ENCODE measurements at regions not wholly inside any gene's neighbourhood (a gene's known extent, or its start where the extent isn't known, plus 50 kb on each side); places are given as distances from the start of the nearest gene placed in this dataset.
"Not testable (repeated sequence)": the region's sequence is repeated elsewhere in the genome, so short reads cannot be mapped to it uniquely, and the experiment has no call there.

- DNase-seq (ENCODE audit: low read depth): no peak
Measured at GRCh38 chr3:55297245-55297644, 189.9 kb downstream of the WNT5A start.

GRCh38 chr3:55296791-55297190, 190.3 kb downstream of the WNT5A start:
- no peak for DNase-seq (ENCODE audit: low read depth)

DNA sequence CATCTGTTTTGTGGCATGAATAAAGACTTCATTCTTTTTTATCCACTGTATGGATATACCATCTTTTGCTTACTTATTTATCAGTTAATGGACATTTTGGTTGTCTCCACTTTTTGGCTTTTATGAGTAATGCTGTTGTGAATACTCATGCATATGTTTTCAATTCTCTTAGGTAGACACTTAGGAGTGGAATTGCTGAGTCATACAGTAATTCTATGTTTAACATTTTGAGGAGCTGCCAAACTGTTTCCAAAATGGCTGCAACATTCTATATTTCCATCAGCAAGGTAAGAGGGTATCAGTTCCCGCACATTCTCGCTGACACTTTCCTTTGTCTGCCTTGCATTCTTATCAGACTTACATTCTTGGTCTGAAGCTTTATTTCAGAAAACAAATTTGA, 191.1 kb downstream of the WNT5A start:
- peak; percentile 34 for DNase-seq (ENCODE audit: low read depth)

DNA sequence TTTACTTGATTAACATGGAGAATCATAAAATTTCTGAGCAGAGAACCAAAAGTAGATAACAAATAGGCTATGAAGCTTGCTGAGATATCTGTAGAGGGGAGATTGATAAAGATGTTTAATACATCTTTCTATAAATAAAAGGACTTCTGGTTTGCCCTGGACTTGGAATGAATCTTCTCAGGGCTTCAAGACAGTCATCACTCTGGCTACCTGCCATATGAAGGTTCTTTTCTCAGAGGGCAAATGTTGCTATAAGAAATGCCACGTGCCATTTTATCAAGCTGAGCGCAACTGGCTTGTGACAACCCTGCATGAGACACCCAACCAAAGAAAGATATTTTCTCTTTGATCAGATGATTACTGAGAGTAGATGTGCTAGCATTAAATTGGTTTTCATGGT, 192.5 kb downstream of the WNT5A start:
- DNase-seq (ENCODE audit: low read depth): no peak

- DNase-seq (ENCODE audit: low read depth): no peak
Measured at GRCh38 chr3:55292360-55292759, 194.7 kb downstream of the WNT5A start.

- DNase-seq (ENCODE audit: low read depth): no peak
Measured at GRCh38 chr3:55288657-55289056, 198.4 kb downstream of the WNT5A start.

DNA sequence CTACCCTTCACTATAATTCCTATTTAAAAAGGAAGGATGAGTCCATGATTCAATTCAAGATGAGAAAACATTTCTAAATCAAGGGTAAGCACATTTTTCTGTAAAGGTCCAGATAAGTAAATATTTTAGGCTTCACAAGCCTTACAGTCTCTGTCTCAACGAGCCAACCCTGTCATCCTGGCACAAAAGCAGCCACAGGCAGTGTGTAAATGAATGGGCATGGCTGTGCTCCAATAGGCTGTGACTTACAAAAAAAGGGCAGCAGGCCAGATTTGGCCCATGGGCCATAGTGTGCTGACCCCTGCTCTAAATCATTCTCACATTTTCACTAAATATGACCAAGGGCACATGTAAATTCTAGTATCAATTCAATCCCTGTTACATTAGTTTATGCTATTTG, 200.4 kb downstream of the WNT5A start:
- no peak for DNase-seq (ENCODE audit: low read depth)

- no peak for DNase-seq (ENCODE audit: low read depth)
Measured at GRCh38 chr3:55285156-55285555, 201.9 kb downstream of the WNT5A start.

GRCh38 chr3:55283441-55283925, 203.6 kb downstream of the WNT5A start:
- DNase-seq (ENCODE audit: low read depth): no peak

- no peak for DNase-seq (ENCODE audit: low read depth)
Measured at GRCh38 chr3:55282994-55283393, 204.1 kb downstream of the WNT5A start.

GRCh38 chr3:55272031-55272645, 215.0 kb downstream of the WNT5A start:
- DNase-seq (ENCODE audit: low read depth): no peak

GRCh38 chr3:55271549-55271948, 215.6 kb downstream of the WNT5A start:
- no peak for DNase-seq (ENCODE audit: low read depth)

- no peak for DNase-seq (ENCODE audit: low read depth)
Measured at GRCh38 chr3:55270976-55271375, 216.1 kb downstream of the WNT5A start.

- DNase-seq (ENCODE audit: low read depth): no peak
Measured at GRCh38 chr3:55269636-55270035, 217.5 kb downstream of the WNT5A start.

GRCh38 chr3:55269096-55269495, 218.0 kb downstream of the WNT5A start:
- no peak for DNase-seq (ENCODE audit: low read depth)

DNA sequence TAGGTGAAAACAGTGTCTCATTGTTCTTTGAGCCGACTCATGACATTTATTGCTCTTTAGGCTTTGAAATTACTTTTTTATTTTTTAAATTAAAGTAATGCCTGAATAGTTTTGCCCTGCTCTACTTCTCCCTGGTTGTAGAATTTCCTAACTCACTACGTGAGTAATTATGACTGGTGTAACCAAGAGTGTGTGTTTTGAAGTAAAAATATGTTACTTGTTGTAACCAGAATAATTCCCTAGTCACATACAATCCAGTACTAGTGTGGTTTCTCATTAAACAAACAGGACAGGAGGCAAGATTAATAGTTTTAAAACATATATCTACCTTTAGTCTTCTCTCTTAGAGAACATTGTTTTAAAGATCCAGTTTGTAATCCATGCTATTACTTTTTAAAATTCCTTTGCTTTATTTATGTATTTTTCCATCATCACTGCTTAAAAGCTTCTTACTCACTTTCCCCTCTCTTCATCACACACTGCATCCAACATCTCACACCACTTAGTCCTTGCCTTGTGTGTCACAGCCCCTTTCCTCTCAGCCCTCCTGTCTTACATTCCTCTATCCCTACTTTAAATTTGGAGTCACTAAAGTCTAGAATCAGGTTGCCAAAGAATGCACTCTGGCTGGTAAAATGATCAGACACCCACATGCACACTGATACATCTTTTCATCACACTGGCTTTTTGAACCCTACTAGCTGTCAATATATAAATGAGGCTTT, 219.7 kb downstream of the WNT5A start:
- DNase-seq (ENCODE audit: low read depth): peak; percentile 9

DNA sequence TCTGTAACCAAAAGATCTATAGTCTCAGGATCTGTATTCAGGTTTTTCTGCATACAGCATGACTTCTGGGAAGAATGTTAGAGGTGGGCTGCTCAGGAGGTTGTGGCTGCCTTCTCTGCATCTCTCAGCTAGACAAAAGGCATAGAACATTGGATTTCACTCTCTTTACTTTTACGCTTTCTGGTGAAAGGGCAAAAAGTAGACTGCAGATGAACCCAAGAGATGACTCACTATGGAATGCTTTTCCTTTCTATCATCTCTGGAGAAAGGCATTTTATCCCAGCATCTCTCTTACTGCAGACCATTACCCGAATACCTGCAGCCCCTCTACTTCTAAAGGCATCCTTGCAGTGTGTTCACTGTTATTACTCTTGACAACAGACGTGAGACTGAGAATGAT, 222.2 kb downstream of the WNT5A start:
- DNase-seq (ENCODE audit: low read depth): no peak

DNA sequence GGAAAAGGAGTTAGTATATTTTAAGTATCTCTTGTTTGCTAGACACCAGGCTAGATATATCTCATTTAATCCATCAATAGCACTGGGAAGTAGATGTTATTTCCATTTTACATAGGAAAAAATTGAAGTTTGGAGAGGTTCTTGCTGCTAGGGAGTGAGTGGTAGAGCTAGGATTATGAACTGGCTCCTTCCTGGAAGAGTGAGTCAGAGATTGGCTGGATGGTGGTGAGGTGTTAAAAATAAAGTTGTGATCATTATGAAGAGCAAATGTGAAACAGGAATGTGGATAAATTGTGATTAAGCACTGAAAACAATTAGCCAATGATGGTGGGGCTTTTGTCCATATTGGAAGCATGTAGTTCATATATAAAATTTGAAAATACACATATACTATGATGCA, 234.2 kb downstream of the WNT5A start:
- DNase-seq (ENCODE audit: low read depth): no peak

DNA sequence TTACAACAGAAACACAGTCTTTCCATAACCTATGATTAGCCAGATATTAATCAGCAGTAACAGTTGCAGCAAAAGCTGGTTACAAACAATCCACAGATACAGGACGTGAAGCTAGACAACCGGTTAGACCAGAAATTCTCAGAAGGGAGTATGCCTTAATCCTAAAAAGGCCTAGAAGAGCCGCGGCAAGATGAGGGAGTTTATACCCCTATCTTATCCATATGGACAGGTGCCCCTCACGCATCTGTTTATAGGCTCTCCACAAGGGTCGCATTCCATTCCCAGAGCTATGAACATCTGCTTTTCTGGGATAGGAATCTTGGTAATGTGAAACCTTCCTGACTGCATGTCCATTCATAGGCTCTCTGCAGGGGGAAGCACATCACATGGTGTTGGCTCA, 237.9 kb downstream of the WNT5A start:
- not testable (repeated sequence) for DNase-seq (ENCODE audit: low read depth)

- no peak for DNase-seq (ENCODE audit: low read depth)
Measured at GRCh38 chr3:55247666-55248065, 239.4 kb downstream of the WNT5A start.

GRCh38 chr3:55246033-55246432, 241.1 kb downstream of the WNT5A start:
- no peak for DNase-seq (ENCODE audit: low read depth)

GRCh38 chr3:55245351-55245750, 241.8 kb downstream of the WNT5A start:
- no peak for DNase-seq (ENCODE audit: low read depth)

- DNase-seq (ENCODE audit: low read depth): no peak
Measured at GRCh38 chr3:55244247-55244646, 242.9 kb downstream of the WNT5A start.

- no peak for DNase-seq (ENCODE audit: low read depth)
Measured at GRCh38 chr3:55243678-55244077, 243.4 kb downstream of the WNT5A start.

Measured in HS-5 (cell line).